Neutrophil (primary cell): ENCODE measurements at regions not wholly inside any gene's neighbourhood (a gene's known extent, or its start where the extent isn't known, plus 50 kb on each side); places are given as distances from the start of the nearest gene placed in this dataset.
"Not testable (repeated sequence)": the region's sequence is repeated elsewhere in the genome, so short reads cannot be mapped to it uniquely, and the experiment has no call there.

Source experiments
- H3K27ac ChIP-seq: fragments of 200-600 bp; sonication (generic); 2 replicates; pipeline ENCODE4 v1.5.1; 2016; ENCODE audit warnings: mild to moderate bottlenecking, moderate library complexity
- H3K27me3 ChIP-seq: fragments of 200-600 bp; sonication (generic); 2 replicates; pipeline ENCODE4 v1.6.0; 2016; ENCODE audit warnings: mild to moderate bottlenecking
- H3K36me3 ChIP-seq: fragments of 200-600 bp; sonication (generic); 2 replicates; pipeline ENCODE4 v1.5.1; 2017
- H3K4me1 ChIP-seq, 2 experiments: fragments of 200-600 bp in 1 of 2; sonication (generic) in 1 of 2; 1 replicate in 1 of 2; 2 replicates in 1 of 2; pipeline versions ENCODE4 v1.5.1 to v1.6.1; 2013 to 2016; ENCODE audit warnings: low read depth in 1 of 2, low read length in 1 of 2, mild to moderate bottlenecking in 1 of 2, moderate library complexity in 1 of 2; ENCODE audit not compliant: control insufficient read depth in 1 of 2, insufficient read depth in 1 of 2
- H3K4me3 ChIP-seq, 2 experiments: fragments of 200-600 bp in 1 of 2; sonication (generic) in 1 of 2; 1 replicate in 1 of 2; 2 replicates in 1 of 2; pipeline ENCODE4 v1.5.1; 2013 to 2016; ENCODE audit warnings: low read depth in 1 of 2, low read length in 1 of 2, mild to moderate bottlenecking in 1 of 2, moderate library complexity in 1 of 2
- H3K9me3 ChIP-seq: fragments of 200-600 bp; sonication (generic); 2 replicates; pipeline ENCODE4 v1.5.1; 2016
- TF ChIP-seq, protein P1 (sequence below): fragments of 200-600 bp; sonication (generic); IDR thresholded peaks from 2 replicates; pipeline ENCODE4 v1.5.1; 2016; ENCODE audit warnings: antibody characterized with exemption

DNA sequence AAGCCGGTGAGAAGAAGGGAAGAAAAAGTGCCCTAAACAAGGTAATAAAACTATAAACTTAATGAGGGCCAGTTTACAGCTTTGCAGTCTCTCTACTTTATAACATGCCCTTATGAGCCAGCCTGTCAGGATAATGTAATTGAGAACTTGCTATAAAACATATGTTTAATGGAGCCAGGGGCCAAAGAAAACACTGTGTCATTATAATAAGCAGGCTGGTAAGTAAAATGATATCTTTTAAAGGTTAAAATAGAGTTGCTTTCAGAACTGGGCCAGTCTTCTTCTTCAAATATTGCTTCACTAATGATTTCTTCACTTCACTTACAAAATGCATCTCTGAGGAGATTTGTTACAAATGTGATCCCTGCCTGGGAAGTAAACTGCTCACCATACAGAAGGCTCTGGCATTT, 192.5 kb downstream of the SHOX2 start:
- TF ChIP-seq, protein P1, sequence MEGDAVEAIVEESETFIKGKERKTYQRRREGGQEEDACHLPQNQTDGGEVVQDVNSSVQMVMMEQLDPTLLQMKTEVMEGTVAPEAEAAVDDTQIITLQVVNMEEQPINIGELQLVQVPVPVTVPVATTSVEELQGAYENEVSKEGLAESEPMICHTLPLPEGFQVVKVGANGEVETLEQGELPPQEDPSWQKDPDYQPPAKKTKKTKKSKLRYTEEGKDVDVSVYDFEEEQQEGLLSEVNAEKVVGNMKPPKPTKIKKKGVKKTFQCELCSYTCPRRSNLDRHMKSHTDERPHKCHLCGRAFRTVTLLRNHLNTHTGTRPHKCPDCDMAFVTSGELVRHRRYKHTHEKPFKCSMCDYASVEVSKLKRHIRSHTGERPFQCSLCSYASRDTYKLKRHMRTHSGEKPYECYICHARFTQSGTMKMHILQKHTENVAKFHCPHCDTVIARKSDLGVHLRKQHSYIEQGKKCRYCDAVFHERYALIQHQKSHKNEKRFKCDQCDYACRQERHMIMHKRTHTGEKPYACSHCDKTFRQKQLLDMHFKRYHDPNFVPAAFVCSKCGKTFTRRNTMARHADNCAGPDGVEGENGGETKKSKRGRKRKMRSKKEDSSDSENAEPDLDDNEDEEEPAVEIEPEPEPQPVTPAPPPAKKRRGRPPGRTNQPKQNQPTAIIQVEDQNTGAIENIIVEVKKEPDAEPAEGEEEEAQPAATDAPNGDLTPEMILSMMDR, result no peak
- no peaks in the 10 kb centered on the region for H3K36me3 ChIP-seq
- H3K9me3 ChIP-seq, result no peaks in the 10 kb centered on the region
- H3K4me3 ChIP-seq, result no peak overlapping the region
- no peak overlapping the region for H3K27ac ChIP-seq
- H3K27me3 ChIP-seq, result no peaks in the 10 kb centered on the region
- peaks cover 23 to 47% of the 10 kb centered on the region in 2 experiments for H3K4me1 ChIP-seq

- Histone ChIP-seq H3K36me3 (no peaks in the 10 kb centered on the region), H3K27ac (no peak overlapping the region), H3K4me1 (peaks cover 13 to 38% of the 10 kb centered on the region in 2 experiments), H3K4me3 (no peak overlapping the region), H3K9me3 (no peaks in the 10 kb centered on the region), H3K27me3 (no peaks in the 10 kb centered on the region)
- TF ChIP-seq, protein P1, result no peak
Measured at GRCh38 chr3:157912514-157913451, 193.4 kb downstream of the SHOX2 start.

GRCh38 chr3:157906627-157907026, 199.6 kb downstream of the SHOX2 start:
- H3K27me3 ChIP-seq, result no peaks in the 10 kb centered on the region
- no peaks in the 10 kb centered on the region for H3K36me3 ChIP-seq
- TF ChIP-seq, protein P1, result no peak
- H3K27ac ChIP-seq, result no peak overlapping the region
- H3K9me3 ChIP-seq, result no peaks in the 10 kb centered on the region
- H3K4me1 ChIP-seq, result no peaks in the 10 kb centered on the region
- H3K4me3 ChIP-seq, result no peak overlapping the region

DNA sequence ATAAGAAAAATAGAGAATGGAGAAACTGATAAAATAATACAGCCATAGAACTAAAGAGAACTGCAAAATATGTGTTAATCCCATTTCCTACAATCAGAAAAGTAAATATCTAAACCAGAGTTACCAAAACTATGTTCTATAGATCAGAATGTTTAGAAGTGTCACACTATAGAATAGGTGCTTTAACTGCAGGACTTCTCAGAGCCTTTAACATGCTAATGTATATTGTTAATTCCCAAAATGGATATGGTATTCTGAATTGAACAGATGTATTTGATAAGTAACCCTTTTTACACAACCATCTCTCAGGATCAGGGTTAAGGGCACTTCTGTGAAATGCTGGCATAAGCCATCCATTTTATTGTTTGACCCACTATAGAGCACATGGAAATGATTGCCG, 200.3 kb downstream of the SHOX2 start:
- no peaks in the 10 kb centered on the region for H3K27me3 ChIP-seq
- H3K36me3 ChIP-seq, result no peaks in the 10 kb centered on the region
- no peaks in the 10 kb centered on the region for H3K4me1 ChIP-seq
- TF ChIP-seq, protein P1, result no peak
- no peaks in the 10 kb centered on the region for H3K9me3 ChIP-seq
- H3K27ac ChIP-seq, result no peak overlapping the region
- H3K4me3 ChIP-seq, result no peak overlapping the region

DNA sequence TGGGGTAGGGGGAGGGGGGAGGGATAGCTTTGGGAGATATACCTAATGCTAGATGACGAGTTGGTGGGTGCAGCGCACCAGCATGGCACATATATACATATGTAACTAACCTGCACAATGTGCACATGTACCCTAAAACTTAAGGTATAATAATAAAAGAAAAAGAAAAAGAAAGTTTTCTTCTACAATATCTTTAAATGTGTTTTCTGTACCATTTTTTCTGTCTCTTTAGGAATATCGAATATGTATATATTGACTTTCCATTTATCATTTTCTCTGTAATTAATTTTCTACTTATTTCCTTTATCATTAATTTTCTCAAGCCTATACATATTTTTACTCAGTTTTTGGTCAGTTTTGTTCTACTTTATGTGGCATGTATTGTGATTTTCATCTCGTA, 203.5 kb downstream of the SHOX2 start:
- H3K36me3 ChIP-seq, result not testable (repeated sequence)

GRCh38 chr3:157888040-157888439, 218.2 kb downstream of the SHOX2 start:
- H3K4me1 ChIP-seq, result no peaks in the 10 kb centered on the region
- TF ChIP-seq, protein P1, result no peak
- H3K36me3 ChIP-seq, result no peaks in the 10 kb centered on the region
- no peak overlapping the region for H3K4me3 ChIP-seq
- H3K9me3 ChIP-seq, result no peaks in the 10 kb centered on the region
- no peak overlapping the region for H3K27ac ChIP-seq
- no peaks in the 10 kb centered on the region for H3K27me3 ChIP-seq

More for the DNA sequence above, 203.5 kb downstream of the SHOX2 start:
- H3K27me3 ChIP-seq, H3K4me1 ChIP-seq, H3K27ac ChIP-seq, H3K4me3 ChIP-seq, H3K9me3 ChIP-seq: not testable (repeated sequence)
